ENCODE measurements at regions not wholly inside any gene's neighbourhood (a gene's known extent, or its start where the extent isn't known, plus 50 kb on each side); places are given as distances from the start of the nearest gene placed in this dataset.

DNA sequence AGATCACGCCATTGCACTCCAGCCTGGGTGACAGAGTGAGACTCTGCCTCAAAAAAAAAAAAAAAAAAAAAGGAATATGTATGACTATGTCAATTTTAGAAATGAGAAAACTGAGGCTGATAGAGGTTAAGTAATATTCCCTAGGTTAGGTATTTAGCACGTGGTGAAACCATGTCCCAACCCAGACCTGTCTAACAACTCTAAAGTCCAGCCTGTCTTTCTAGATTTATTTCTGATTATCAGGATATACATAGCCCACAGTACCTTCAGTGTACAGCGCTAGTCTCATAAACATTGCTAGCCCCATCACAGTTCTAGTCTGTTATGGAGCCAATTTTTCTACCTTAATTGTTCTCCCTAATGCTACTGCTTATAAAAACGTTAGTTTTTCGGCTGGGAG is 88.4 kb upstream of the RAP2B start:
- Histone ChIP-seq H3K4me1 (no peaks in the 10 kb centered on the region), H3K36me3 (no peaks in the 10 kb centered on the region), H3K27me3 (ENCODE audit: low read depth) (no peaks in the 10 kb centered on the region), H3K27ac (replicated peaks) (no peak overlapping the region), H3K4me3 (no peak overlapping the region), H3K9me3 (replicated peaks) (no peaks in the 10 kb centered on the region)
- TF ChIP-seq, protein P1, sequence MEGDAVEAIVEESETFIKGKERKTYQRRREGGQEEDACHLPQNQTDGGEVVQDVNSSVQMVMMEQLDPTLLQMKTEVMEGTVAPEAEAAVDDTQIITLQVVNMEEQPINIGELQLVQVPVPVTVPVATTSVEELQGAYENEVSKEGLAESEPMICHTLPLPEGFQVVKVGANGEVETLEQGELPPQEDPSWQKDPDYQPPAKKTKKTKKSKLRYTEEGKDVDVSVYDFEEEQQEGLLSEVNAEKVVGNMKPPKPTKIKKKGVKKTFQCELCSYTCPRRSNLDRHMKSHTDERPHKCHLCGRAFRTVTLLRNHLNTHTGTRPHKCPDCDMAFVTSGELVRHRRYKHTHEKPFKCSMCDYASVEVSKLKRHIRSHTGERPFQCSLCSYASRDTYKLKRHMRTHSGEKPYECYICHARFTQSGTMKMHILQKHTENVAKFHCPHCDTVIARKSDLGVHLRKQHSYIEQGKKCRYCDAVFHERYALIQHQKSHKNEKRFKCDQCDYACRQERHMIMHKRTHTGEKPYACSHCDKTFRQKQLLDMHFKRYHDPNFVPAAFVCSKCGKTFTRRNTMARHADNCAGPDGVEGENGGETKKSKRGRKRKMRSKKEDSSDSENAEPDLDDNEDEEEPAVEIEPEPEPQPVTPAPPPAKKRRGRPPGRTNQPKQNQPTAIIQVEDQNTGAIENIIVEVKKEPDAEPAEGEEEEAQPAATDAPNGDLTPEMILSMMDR (IDR thresholded peaks at IDR 0.05; ENCODE audit: borderline replicate concordance) = no peak
- intact Hi-C loops (cut with micrococcal nuclease) = no loop called here
- DNase-seq = no peak

DNA sequence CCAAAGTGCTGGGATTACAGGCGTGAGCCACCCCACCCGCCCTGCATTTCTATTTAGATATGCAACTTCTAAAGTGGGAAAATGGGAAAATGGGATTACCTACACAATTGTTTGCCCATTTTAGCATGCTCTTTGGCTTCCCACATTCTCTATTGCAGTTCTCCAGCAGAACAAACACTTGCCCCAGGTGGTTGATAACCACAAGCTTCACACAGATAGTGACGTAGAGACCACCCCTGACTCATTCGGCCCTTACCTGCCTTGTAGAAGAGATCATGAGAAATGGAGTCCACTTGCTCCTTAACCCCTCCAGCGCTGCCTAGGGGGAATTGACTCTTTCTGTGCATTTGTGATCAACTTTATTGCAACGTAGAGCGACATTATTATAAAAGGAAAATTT is 83.2 kb upstream of the RAP2B start:
- no peak for DNase-seq
- no peaks in the 10 kb centered on the region for H3K4me1 ChIP-seq
- H3K27me3 ChIP-seq (ENCODE audit: low read depth) = no peaks in the 10 kb centered on the region
- no peak overlapping the region for H3K4me3 ChIP-seq
- H3K9me3 ChIP-seq (replicated peaks) = no peaks in the 10 kb centered on the region
- intact Hi-C loops (cut with micrococcal nuclease) = no loop called here
- H3K27ac ChIP-seq (replicated peaks) = no peak overlapping the region
- TF ChIP-seq, protein P1 (IDR thresholded peaks at IDR 0.05; ENCODE audit: borderline replicate concordance) = no peak
- no peaks in the 10 kb centered on the region for H3K36me3 ChIP-seq

DNA sequence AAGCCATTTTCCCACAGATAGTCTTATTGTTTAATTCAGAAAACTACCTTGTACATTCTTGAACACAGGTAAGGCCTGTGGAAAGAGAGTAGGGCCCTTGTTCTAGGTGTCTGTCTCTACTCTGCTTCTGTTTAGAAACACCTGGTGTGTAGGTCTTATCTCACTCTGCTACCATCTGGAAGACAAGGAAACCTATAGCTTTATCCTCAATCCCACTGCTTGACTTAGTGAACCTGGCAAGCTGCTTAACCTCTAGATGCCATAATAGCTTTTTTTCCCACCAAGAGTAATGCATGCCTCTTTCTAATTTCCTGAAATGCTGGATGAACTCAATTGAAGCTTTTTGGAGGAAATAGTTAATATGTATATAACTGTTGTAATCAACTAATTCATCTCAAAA is 82.6 kb upstream of the RAP2B start:
- no peak for DNase-seq
- intact Hi-C loops (cut with micrococcal nuclease) = no loop called here
- H3K4me1 ChIP-seq = no peaks in the 10 kb centered on the region
- no peak overlapping the region for H3K4me3 ChIP-seq
- H3K36me3 ChIP-seq = no peaks in the 10 kb centered on the region
- no peaks in the 10 kb centered on the region for H3K27me3 ChIP-seq (ENCODE audit: low read depth)
- no peaks in the 10 kb centered on the region for H3K9me3 ChIP-seq (replicated peaks)
- H3K27ac ChIP-seq (replicated peaks) = no peak overlapping the region
- TF ChIP-seq, protein P1 (IDR thresholded peaks at IDR 0.05; ENCODE audit: borderline replicate concordance) = no peak

DNA sequence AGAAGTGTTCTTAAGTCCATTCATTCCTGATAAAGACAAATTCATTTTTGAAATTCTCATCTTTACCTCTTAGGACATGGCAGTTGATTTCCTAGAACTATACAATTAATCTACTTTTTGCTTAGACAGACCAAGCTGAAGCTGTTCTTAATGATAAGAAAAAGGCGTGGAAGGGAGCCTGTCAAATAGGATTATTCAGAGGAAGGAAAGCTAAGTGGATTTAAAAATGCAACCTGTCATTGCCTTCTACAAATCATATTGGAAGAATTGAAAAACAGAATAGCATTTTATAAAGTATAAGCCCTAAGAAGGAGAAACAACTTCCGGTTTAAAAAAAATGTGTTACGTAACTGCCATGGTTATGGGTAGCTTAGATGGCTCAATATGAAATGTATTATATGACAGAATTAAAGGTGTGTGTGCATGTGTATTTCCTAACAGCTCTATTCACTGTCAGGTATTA is 81.2 kb upstream of the RAP2B start:
- DNase-seq = no peak
- TF ChIP-seq, protein P1 (IDR thresholded peaks at IDR 0.05; ENCODE audit: borderline replicate concordance) = no peak
- Histone ChIP-seq H3K9me3 (replicated peaks) (no peaks in the 10 kb centered on the region), H3K4me1 (no peaks in the 10 kb centered on the region), H3K36me3 (no peaks in the 10 kb centered on the region), H3K4me3 (no peak overlapping the region), H3K27ac (replicated peaks) (no peak overlapping the region), H3K27me3 (ENCODE audit: low read depth) (no peaks in the 10 kb centered on the region)
- intact Hi-C loops (cut with micrococcal nuclease) = no loop called here

DNA sequence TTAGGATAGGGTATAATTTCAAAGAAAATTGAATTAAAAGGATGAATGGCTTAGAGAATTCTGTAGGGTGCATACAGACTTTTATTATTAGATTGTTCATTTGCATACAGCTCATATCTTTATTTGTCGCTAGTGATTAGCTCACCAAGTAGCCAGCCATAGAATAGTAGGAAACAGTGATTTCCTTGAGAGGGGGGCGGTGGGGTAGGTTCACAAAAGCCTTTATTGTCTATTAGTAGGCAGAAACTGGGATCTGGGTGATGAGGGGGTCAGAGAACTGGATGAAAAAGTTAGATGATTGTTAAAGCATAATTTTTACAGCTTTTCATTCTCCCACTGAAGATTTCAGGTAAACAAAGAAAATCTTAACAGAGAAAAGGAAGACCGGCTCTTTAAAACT is 77.6 kb upstream of the RAP2B start:
- Histone ChIP-seq H3K27ac (replicated peaks) (no peak overlapping the region), H3K9me3 (replicated peaks) (no peaks in the 10 kb centered on the region), H3K36me3 (no peaks in the 10 kb centered on the region), H3K4me3 (no peak overlapping the region), H3K27me3 (ENCODE audit: low read depth) (no peaks in the 10 kb centered on the region), H3K4me1 (no peaks in the 10 kb centered on the region)
- intact Hi-C loops (cut with micrococcal nuclease) = no loop called here
- no peak for DNase-seq
- TF ChIP-seq, protein P1 (IDR thresholded peaks at IDR 0.05; ENCODE audit: borderline replicate concordance) = no peak

Measured in left ventricle myocardium inferior (tissue), 1 donor.